Gastrocnemius medialis (tissue), 4 donors: ENCODE measurements at regions not wholly inside any gene's neighbourhood (a gene's known extent, or its start where the extent isn't known, plus 50 kb on each side); places are given as distances from the start of the nearest gene placed in this dataset.
"Not testable (repeated sequence)": the region's sequence is repeated elsewhere in the genome, so short reads cannot be mapped to it uniquely, and the experiment has no call there.

Experiments used
- ATAC-seq, 2 donors: fragments of 150-250 bp; one replicate each; pipeline ENCODE4 v1.9.1; 2016
- DNase-seq, 2 donors: peaks; one replicate each; pipeline ENCODE4 v3.0.0-alpha.2; 2019
- H3K27ac ChIP-seq, 4 donors: fragments of 200-600 bp; sonication (generic); 1 replicate in 1 of 4; 2 replicates in 3 of 4; pipeline ENCODE4 v1.5.1; 2016 to 2018; ENCODE audit warnings: mild to moderate bottlenecking in 2 of 4, moderate library complexity in 1 of 4
- H3K27me3 ChIP-seq, 3 donors: fragments of 200-600 bp; sonication (generic) in 2 of 3; 1 replicate in 1 of 3; 2 replicates in 2 of 3; pipeline versions ENCODE4 v1.5.1 to v1.6.0; 2016 to 2019; ENCODE audit warnings: mild to moderate bottlenecking in 1 of 3, moderate library complexity in 1 of 3
- H3K36me3 ChIP-seq, 2 donors: fragments of 200-600 bp; sonication (generic) in 1 of 2; one replicate each; pipeline ENCODE4 v1.5.1; 2017 to 2018
- H3K4me1 ChIP-seq, 2 donors: fragments of 200-600 bp; sonication (generic) in 1 of 2; one replicate each; pipeline ENCODE4 v1.5.1; 2016 to 2017; ENCODE audit warnings: mild to moderate bottlenecking in 2 of 2
- H3K4me3 ChIP-seq, 4 donors: fragments of 200-600 bp; sonication (generic) in 3 of 4; 1 replicate in 1 of 4; 2 replicates in 3 of 4; pipeline ENCODE4 v1.5.1; 2016 to 2019; ENCODE audit warnings: mild to moderate bottlenecking in 2 of 4
- H3K9me3 ChIP-seq, 3 donors: fragments of 200-600 bp; sonication (generic) in 2 of 3; 1 replicate in 1 of 3; 2 replicates in 2 of 3; pipeline ENCODE4 v1.5.1; 2016 to 2019
- POLR2A ChIP-seq, 2 donors: fragments of 450-650 bp; IDR thresholded peaks; one replicate each; pipeline ENCODE4 v1.6.1; 2017; ENCODE audit warnings: antibody characterized with exemption in 2 of 2, mild to moderate bottlenecking in 2 of 2, moderate library complexity in 2 of 2
- in situ Hi-C, 4 donors: fragments of 200-750 bp; cut with MboI; loops; one replicate each; pipeline versions ENCODE4 v1.15.0 to v1.8.0; 2017; ENCODE audit warnings: low sequenced_read_pairs in 4 of 4
- intact Hi-C: fragments of 100-400 bp; cut with DNase I; formaldehyde crosslinking; loops from one replicate; pipeline ENCODE4 v1.15.1; 2023; ENCODE audit warnings: low total_unique reads
- TF ChIP-seq, protein P1 (sequence below), 5 experiments: fragments of 450-650 bp in 3 of 5; fragments of 200-600 bp in 2 of 5; sonication (generic) in 2 of 5; IDR thresholded peaks in 4 of 5; conservative IDR thresholded peaks in 1 of 5; 1 replicate in 4 of 5; 2 replicates in 1 of 5; pipeline ENCODE4 v1.5.1; 2016 to 2019; ENCODE audit warnings: antibody characterized with exemption in 5 of 5, mild to moderate bottlenecking in 3 of 5, moderate library complexity in 3 of 5

DNA sequence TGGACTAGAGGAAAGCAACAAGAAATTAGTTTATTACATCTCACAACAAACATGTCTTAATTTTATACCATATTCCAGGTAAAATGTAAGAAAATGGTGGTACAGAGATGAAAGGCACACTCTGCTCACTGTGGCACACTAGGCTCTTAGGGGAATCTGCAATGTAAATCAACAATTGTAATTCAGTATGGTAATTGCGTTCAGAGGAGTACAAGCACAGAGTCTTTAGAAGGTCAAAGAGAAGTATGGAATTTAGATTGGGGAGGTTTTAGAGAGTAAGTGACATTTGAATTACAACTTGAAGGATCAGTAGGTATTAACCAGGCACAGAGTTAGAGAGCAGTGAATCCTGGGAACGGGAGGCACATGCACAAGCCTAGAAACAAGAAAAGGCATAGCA lies 694.0 kb upstream of the USP15 start:
- TF ChIP-seq, protein P1, sequence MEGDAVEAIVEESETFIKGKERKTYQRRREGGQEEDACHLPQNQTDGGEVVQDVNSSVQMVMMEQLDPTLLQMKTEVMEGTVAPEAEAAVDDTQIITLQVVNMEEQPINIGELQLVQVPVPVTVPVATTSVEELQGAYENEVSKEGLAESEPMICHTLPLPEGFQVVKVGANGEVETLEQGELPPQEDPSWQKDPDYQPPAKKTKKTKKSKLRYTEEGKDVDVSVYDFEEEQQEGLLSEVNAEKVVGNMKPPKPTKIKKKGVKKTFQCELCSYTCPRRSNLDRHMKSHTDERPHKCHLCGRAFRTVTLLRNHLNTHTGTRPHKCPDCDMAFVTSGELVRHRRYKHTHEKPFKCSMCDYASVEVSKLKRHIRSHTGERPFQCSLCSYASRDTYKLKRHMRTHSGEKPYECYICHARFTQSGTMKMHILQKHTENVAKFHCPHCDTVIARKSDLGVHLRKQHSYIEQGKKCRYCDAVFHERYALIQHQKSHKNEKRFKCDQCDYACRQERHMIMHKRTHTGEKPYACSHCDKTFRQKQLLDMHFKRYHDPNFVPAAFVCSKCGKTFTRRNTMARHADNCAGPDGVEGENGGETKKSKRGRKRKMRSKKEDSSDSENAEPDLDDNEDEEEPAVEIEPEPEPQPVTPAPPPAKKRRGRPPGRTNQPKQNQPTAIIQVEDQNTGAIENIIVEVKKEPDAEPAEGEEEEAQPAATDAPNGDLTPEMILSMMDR (IDR thresholded peaks at IDR 0.05 in 4 of 5, conservative IDR thresholded peaks at IDR 0.05 in 1 of 5): no peak
- TF ChIP-seq POLR2A (IDR thresholded peaks at IDR 0.05): no peak
- no peaks in the 10 kb centered on the region for H3K27me3 ChIP-seq
- H3K9me3 ChIP-seq: no peaks in the 10 kb centered on the region
- no peak for DNase-seq
- H3K36me3 ChIP-seq: no peaks in the 10 kb centered on the region
- in situ Hi-C loops (no loop called here), intact Hi-C loops (no loop called here)
- H3K4me3 ChIP-seq: no peak overlapping the region
- no peaks in the 10 kb centered on the region for H3K4me1 ChIP-seq
- H3K27ac ChIP-seq: no peak overlapping the region
- ATAC-seq: no peak

GRCh38 chr12:61574339-61574738 lies 685.9 kb upstream of the USP15 start:
- in situ Hi-C loops: no loop called here
- no peaks in the 10 kb centered on the region for H3K36me3 ChIP-seq
- no peaks in the 10 kb centered on the region for H3K27me3 ChIP-seq
- H3K4me1 ChIP-seq: no peaks in the 10 kb centered on the region
- DNase-seq (no peak), ATAC-seq (no peak)
- no peak overlapping the region for H3K27ac ChIP-seq
- no peaks in the 10 kb centered on the region for H3K9me3 ChIP-seq
- intact Hi-C loops: no loop called here
- TF ChIP-seq POLR2A (IDR thresholded peaks at IDR 0.05): no peak
- TF ChIP-seq, protein P1 (IDR thresholded peaks at IDR 0.05 in 4 of 5, conservative IDR thresholded peaks at IDR 0.05 in 1 of 5): no peak
- no peak overlapping the region for H3K4me3 ChIP-seq

DNA sequence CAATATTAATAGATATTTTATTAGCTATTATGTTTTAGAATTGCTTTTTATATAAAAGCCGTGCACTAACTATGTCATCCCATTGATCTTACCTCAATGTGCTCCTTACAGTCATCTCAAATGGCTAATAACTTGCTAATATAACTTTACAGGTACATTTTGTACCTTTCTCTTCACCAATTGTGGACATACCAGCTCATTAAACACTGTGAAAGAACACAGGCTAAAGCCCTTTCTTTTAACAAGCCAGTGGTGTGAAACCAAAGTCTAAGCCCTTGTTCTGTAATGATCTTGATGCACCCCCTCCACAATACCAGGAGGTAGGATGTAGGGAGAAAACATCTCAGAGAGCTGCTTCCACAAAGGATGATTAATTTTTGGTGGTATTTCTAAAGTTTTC lies 675.3 kb upstream of the USP15 start:
- intact Hi-C loops (no loop called here), in situ Hi-C loops (no loop called here)

DNA sequence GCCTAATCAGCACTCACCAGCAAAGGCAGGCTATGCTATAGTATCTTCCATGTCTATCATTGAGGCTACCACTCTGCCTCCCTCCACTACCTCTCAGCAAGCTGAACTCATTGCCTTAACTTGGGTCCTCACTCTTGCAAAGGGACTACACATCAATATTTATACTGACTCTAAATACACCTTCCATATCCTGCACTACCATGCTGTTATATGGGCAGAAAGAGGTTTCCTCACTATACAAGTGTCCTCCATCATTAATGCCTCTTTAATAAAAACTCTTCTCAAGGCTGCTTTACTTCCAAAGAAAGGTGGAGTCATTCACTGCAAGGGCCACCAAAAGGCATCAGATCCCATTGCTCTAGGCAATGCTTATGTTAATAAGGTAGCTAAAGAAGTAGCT lies 669.3 kb upstream of the USP15 start:
- H3K9me3 ChIP-seq, H3K36me3 ChIP-seq, H3K27me3 ChIP-seq, H3K27ac ChIP-seq, DNase-seq, H3K4me3 ChIP-seq, in situ Hi-C loops, H3K4me1 ChIP-seq, ATAC-seq, intact Hi-C loops: not testable (repeated sequence)

More for the DNA sequence above, 675.3 kb upstream of the USP15 start:
- TF ChIP-seq, protein P1 (IDR thresholded peaks at IDR 0.05 in 4 of 5, conservative IDR thresholded peaks at IDR 0.05 in 1 of 5): no peak
- no peak for TF ChIP-seq POLR2A (IDR thresholded peaks at IDR 0.05)
- no peak overlapping the region for H3K27ac ChIP-seq
- DNase-seq (no peak), ATAC-seq (no peak)
- H3K36me3 ChIP-seq: no peaks in the 10 kb centered on the region
- H3K27me3 ChIP-seq: no peaks in the 10 kb centered on the region
- no peak overlapping the region for H3K4me3 ChIP-seq
- no peaks in the 10 kb centered on the region for H3K4me1 ChIP-seq
- no peaks in the 10 kb centered on the region for H3K9me3 ChIP-seq

GRCh38 chr12:61610143-61610542 lies 650.1 kb upstream of the USP15 start:
- TF ChIP-seq, protein P1 (IDR thresholded peaks at IDR 0.05 in 4 of 5, conservative IDR thresholded peaks at IDR 0.05 in 1 of 5): no peak
- TF ChIP-seq POLR2A (IDR thresholded peaks at IDR 0.05): no peak
- no peaks in the 10 kb centered on the region for H3K4me1 ChIP-seq
- no peaks in the 10 kb centered on the region for H3K36me3 ChIP-seq
- in situ Hi-C loops: no loop called here
- no peak overlapping the region for H3K27ac ChIP-seq
- intact Hi-C loops: no loop called here
- H3K9me3 ChIP-seq: no peaks in the 10 kb centered on the region
- no peak for ATAC-seq
- no peaks in the 10 kb centered on the region for H3K27me3 ChIP-seq
- no peak for DNase-seq
- H3K4me3 ChIP-seq: no peak overlapping the region
